ENCODE measurements at regions not wholly inside any gene's neighbourhood (a gene's known extent, or its start where the extent isn't known, plus 50 kb on each side); places are given as distances from the start of the nearest gene placed in this dataset.
"Not testable (repeated sequence)": the region's sequence is repeated elsewhere in the genome, so short reads cannot be mapped to it uniquely, and the experiment has no call there.

DNA sequence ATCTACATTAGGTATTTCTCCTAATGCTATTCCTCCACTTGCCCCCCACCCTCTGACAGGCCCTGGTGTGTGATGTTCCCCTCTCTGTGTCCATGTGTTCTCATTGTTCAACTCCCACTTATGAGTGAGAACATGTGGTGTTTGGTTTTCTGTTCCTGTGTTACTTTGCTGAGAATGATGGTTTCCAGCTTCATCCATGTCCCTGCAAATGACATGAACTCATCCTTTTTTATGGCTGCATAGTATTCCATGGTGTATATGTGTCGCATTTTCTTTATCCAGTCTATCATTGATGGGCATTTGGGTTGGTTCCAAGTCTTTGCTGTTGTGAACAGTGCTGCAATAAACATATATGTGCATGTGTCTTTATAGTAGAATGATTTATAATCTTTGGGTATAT, 50.6 kb upstream of the GRHL3 start:
- DNase-seq (ENCODE audit: low spot score); ATAC-seq; intact Hi-C loops (cut with DNase I): not testable (repeated sequence)

DNA sequence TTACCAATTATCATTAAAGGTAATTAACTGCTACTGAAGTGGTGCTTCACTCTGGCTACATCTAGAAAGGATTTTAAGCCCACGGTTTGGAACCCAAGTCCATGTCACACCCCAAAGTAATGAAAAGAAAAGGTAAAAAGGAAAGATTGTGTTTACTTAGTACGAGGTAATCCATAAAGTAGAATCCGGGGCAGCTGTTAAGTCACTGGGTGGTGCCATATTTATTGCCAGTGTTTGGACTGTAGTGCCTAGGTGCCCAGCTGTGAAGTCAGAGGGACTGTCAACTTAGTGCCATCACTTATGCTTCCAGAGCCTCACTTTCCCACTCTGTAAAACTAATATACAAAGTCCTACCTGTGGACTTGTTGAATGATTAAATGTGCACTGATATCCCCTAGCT, 52.2 kb upstream of the GRHL3 start:
- ATAC-seq (no peak), DNase-seq (ENCODE audit: low spot score) (no peak)
- intact Hi-C loops (cut with DNase I): no loop called here

DNA sequence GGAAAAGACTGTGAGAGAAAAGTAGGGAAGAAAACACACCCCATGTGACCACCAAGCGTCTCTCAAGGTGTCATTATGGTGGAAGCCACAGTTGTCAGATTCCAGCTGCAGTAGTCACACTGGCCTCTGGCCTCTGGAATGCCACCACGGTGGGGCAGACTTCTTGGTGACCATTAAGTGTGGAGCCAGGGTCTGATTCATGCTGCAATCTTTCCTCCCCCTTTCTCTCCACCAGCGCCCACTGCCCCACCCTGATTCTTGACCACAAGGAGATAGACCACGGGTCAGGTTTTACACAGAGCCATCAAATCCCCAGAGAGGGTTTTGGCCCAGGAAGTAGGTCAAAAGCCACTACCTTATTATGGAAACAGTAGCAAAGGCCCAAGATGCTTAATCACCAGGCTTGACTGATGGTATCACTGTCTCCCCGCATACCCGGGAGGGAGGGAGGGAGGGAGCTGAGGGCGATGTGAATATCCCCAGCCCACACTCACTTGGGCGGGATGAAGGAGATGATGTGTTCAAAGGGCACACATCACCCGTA, 52.7 kb upstream of the GRHL3 start:
- ATAC-seq (no peak), DNase-seq (ENCODE audit: low spot score) (no peak)
- intact Hi-C loops (cut with DNase I): no loop called here

DNA sequence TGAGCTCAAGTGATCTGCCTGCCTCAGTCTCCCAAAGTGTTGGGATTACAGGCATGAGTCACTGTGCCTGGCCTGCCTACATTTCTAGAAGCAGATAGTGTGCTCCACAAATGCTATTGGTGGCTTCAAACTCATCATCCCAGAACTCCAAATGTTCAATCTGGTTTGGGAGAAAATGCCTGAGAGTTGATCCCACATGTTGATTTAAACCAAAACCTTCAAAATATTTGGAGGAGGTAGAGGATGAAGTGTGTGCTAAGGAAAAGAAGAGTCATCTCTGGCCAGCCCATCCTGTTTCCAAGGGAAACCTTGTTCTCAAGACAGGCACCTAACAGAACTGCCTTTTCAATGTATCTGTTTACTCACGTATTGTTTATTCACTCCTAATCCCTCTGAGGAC, 55.4 kb upstream of the GRHL3 start:
- DNase-seq (ENCODE audit: low spot score) (no peak), ATAC-seq (no peak)
- intact Hi-C loops (cut with DNase I): no loop called here

DNA sequence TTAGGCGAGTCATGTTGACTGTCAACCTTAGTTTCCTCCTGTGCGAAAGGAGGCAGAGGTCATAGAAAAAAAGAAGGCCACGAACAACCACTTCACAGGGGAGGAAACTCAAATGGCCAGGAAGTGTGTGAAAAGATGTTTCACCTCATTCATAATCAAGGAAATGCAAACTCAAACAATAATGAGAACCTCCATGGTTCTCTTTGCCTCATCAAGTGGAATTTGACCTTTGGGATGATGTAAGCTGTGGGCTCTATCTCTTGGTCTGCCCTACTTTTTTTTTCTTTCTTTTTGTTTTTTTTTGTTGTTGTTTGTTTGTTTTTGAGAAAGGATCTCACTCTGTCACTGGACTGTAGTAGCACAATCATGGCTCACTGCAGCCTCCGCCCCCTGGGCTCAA, 55.9 kb upstream of the GRHL3 start:
- no peak for DNase-seq (ENCODE audit: low spot score)
- ATAC-seq: no peak
- intact Hi-C loops (cut with DNase I): no loop called here

DNA sequence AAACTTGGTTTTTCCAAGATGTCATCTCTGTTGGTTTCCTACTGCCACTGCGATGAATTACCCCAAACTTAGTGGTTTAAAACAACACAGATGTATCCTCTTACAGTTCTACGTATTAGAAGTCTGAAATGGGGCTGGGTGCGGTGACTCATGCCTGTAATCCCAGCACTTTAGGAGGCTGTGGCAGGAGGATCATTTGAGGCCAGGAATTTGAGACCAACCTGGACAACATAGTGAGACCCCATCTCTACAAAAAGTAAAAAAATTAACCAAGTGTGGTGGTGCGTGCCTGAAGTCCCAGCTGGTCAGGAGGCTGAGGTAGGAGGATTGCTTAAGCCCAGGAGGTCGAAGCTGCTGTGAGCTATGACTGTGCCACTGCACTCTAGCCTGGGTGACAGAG, 57.2 kb upstream of the GRHL3 start:
- ATAC-seq: no peak
- no peak for DNase-seq (ENCODE audit: low spot score)
- intact Hi-C loops (cut with DNase I): no loop called here

DNA sequence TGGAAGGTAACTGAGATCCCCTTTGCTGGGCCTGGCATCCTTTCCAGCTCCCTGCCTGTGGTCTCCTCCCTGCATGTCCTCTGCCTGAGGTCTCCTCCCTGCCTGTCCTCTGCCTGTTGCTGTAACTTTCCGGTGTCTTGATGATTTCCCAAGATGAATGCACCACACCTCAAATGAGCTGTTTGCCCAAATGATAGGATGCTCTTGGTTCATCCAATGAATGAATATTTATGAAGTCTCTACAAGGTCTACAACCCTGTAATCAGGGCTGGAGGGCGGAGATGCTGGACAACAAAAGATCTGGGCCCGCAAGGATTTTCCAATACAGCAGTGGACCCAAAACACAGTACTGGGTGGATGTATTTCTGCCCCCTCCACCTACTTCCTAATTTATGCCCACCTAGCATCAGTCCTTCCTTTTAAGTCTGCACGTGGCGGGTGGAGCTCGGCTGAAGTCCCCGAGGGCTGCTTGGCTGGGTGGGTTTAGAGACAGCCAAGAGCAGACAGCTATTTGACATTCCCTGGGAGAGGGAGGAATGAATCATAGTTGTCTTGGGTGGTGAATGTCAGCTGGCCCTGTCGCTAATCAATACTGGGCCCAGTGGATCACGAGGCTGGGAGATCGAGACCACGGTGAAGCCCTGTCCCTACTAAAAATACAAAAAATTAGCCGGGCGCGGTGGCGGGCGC, 60.3 kb upstream of the GRHL3 start:
- no peak for DNase-seq (ENCODE audit: low spot score)
- ATAC-seq: no peak
- intact Hi-C loops (cut with DNase I): no loop called here

DNA sequence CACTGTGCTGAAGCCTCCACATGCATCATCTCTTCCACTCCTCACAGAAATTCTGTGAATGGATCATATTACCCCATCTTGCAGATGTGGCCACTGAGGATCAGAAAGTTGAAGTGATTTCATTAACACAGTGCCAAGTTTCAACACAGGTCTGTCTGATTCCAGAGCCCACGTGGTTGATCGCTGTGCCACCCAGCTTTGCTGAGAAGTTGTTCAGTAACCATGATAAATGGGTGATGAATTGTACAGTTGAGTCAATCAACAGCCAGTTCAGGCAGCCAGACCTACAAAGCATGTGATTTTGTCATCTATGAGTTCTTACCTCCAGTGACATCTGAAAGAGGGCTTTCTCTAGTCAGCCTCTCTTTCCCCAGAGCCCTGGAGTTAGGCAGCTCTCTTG, 61.8 kb upstream of the GRHL3 start:
- intact Hi-C loops (cut with DNase I): no loop called here
- no peak for DNase-seq (ENCODE audit: low spot score)
- ATAC-seq: no peak

DNA sequence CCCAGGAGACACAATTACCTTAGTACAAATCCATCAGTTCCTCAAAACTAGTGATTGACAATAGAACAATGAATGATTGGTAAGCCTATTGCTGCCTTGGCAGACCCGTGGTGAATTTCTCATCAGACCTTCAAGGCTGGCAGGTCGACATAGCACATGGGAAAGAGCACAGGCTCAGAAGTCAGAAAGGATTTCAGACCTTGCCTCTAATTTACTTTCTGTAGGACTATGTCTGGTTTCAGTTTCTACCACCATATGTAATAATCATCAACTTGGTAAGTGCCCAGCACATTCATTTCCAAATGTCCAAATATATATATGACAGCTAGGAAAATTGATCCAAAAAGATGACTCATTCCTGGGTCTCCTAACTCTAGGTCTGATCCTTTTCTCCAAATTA, 62.5 kb upstream of the GRHL3 start:
- no peak for ATAC-seq
- intact Hi-C loops (cut with DNase I): no loop called here
- no peak for DNase-seq (ENCODE audit: low spot score)

DNA sequence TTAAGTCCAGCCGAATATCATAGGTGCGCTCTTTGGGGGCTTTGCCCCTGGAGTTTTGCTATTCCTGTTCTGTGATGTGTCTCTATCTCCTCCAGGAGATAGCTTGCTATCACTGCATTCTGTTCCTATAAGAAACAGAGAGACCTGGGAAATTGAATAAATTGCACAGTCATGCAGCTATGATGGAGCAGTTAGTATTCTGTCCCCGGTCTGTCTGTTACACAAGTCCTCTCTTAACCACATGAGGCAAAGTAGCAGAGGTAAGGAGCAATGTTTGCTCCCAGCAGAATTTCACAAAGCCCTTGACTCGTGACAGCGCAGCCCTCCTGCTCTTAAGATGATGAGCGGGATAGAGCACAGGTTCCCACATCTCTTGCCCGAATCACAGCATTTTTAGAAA, 63.9 kb upstream of the GRHL3 start:
- no peak for ATAC-seq
- intact Hi-C loops (cut with DNase I): no loop called here
- DNase-seq (ENCODE audit: low spot score): no peak

DNA sequence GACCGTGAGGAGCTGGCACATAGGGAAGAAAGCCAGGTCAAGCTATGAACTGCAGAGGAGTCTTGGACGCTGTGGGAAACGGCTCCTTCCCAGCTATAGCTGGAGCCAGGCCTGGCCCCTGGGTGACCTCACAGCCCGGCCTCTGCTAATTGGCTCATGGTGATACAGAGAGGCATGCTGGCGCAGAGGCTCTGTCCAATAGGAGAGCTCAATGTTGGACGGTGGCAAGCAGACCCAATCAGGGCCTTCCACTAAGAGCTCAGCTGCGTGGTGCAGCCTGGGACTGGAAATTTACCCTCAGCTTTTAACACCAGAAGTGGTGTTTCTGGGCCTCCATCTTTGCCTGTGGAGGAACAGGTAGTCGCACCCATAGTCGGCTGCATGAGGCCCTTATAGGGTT, 64.4 kb upstream of the GRHL3 start:
- ATAC-seq (no peak), DNase-seq (ENCODE audit: low spot score) (no peak)
- intact Hi-C loops (cut with DNase I): no loop called here

DNA sequence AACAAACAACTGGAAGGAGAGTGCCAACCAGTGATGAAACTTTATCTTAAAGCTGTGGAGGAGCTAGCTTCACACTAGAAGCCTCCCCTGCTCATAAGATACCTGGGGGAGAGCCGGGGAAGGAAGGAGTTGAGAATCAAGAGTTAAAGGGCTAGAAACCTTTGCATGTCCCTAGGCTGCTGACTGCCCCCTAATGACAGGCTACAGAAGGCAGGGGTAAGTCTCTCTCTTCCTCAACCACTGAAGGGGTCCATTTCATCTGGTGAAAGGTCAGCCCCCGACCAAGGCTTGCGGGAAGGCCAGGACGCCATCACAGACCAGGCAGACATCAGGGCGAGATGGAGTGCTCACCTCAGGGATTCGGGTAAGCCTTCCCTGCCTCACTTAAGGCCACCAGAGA, 65.6 kb upstream of the GRHL3 start:
- ATAC-seq (no peak), DNase-seq (ENCODE audit: low spot score) (no peak)
- intact Hi-C loops (cut with DNase I): no loop called here

DNA sequence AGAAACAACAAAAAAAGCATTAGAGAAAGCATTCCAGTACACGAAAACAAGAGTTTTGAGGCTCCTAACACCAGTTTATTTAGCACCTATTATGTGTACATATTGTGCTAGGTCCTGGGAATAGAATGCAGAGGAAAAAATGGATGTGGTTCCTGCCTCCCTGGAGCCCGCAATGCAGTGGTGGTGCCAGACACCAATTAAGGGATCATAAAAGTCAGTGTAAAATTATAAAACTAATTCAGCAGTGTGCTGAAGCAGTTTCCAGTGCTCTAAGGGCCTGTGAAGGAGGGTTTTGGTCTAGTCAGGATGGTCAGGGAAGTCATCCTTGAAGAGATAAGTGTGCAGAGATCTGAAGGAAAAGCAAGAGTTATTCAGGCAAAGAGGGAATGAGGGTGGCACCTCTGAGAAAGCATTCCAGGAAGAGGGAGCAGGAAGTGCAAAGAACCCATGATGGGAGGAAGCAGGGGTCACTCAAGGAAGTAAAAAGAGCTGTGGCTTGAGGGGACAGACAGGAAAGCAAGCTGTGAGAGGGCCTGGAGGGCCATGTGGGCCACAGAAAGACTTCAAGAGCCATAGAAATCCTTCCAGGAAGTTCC, 65.2 kb upstream of the IFNLR1 start:
- intact Hi-C loops (cut with DNase I): no loop called here
- no peak for ATAC-seq
- no peak for DNase-seq (ENCODE audit: low spot score)

DNA sequence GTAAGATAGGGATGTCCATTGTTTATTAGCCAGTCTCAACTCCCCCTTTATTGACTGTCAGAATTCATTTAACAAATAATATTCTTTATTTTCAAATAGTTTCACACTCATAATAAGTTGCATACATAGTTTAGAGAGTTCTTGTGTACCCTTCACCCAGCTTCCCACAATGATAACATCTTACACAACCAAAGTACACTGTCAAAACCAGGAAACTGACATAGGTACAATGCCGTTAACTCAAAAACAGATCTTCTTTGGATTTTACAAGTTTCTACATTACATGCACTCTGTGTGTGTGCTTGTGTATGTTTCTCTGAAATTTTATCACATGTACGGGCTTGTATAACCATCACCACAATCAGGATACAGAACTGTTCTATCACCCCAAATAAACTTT, 64.4 kb upstream of the IFNLR1 start:
- intact Hi-C loops (cut with DNase I): no loop called here
- ATAC-seq (no peak), DNase-seq (ENCODE audit: low spot score) (no peak)

DNA sequence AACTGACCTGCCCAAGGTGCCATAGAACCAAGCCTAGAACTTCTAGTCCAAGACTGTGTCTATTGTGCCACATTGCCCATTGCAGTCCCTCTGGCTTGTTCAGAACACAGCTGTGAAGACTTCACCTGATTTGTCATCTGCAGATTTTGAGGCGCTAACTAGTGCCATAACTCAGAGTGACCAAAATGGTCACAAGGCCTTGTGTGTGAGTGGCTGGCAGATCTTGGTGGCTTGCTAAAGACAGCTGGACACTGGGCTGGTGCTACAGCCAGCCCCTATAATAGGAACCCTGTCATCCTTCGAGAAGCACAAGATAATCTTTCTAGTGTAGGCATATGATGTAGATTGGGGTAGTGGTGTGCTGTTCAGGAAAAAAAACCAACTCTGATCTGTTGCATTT, 63.7 kb upstream of the IFNLR1 start:
- DNase-seq (ENCODE audit: low spot score) (no peak), ATAC-seq (no peak)
- intact Hi-C loops (cut with DNase I): no loop called here

DNA sequence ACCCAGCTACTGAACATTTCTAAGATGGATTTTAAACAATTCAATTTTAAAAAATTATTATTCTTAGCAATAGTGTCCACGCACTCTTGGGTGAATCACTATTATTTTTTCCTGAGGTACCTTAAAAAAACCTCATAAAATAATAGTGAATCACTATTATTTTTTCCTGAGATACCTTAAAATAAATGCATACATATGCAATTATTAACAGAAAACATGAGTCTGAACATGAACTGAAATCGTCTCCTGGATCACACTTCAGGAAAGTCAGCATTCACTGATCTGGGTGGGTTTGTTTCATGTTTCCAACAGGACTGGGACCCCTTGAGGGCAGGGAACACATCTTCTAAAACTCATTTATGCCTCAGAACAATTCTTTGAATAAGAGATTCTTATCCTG, 63.1 kb upstream of the IFNLR1 start:
- intact Hi-C loops (cut with DNase I): no loop called here

DNA sequence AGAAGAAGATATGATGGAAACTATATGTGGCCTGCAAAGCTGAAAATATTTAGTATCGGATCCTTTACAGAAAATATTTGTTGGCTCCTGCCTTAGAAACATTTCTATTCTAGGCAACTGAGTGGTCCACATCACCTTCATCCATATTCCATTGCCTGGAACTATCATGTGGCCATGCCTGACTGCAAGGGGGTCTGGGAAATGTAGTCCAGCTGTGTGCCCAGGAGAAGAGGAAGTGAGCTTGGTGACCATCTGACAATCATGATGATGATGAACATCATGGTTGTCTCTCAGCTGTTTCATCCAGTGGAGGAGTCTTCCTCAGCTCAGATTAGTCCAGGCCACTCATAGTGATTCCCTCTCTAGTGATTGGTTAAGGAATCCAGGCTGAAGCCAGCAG, 61.8 kb upstream of the IFNLR1 start:
- no peak for ATAC-seq

More for the DNA sequence above, 63.1 kb upstream of the IFNLR1 start:
- no peak for DNase-seq (ENCODE audit: low spot score)
- ATAC-seq: no peak

DNA sequence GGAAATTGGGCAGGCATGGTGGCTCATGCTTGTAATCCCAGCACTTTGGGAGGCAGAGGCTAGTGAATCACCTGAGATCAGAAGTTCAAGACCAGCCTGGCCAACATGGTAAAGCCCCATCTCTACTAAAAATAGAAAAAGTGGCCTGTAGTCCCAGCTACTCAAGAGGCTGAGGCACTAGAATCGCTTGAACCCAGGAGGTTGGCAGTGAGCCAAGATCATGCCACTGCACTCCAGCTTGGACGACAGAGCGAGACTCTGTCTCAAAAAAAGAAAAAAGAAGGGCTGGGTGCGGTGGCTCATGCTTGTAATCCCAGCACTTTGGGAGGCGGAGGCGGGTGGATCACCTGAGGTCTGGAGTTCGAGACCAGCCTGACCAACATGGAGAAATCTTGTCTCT, 60.2 kb upstream of the IFNLR1 start:
- ATAC-seq; DNase-seq (ENCODE audit: low spot score); intact Hi-C loops (cut with DNase I): not testable (repeated sequence)

More for the DNA sequence above, 61.8 kb upstream of the IFNLR1 start:
- intact Hi-C loops (cut with DNase I): no loop called here
- DNase-seq (ENCODE audit: low spot score): no peak

DNA sequence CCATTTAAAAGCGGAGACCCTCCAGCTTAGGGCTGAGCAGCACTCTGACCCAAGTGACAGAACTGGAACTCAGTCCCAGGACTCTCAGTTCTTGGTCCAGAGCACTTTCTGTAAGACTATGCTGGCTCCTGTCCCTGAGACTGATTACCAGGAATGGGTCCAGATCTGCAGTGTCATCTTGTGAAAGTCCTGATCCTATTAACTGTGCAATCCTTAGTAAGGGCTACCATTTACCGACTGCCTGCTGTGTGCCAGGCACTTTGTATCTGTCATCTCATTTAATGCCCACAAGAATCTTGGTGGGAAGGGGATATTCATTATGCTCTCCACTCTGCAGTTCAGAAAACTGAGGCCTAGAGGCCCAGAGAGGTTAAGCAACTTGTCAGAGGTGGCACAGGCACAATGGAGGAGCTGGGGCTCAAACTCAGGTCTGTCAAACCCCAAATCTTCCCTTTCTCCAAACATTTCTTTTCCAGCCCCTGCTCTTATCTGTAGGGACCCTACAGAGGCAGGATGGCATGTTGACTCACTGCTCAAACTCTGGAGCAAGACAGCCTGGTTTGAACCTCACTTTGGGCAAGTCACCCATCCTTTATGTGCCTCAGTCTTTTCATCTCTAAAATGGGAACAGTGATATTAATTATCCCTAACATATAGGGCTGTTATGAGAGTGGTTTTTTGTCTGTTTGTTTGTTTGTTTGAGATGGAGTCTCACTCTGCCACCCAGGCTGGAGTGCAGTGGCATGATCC, 57.6 kb upstream of the IFNLR1 start:
- ATAC-seq: no peak
- intact Hi-C loops (cut with DNase I): no loop called here

DNA sequence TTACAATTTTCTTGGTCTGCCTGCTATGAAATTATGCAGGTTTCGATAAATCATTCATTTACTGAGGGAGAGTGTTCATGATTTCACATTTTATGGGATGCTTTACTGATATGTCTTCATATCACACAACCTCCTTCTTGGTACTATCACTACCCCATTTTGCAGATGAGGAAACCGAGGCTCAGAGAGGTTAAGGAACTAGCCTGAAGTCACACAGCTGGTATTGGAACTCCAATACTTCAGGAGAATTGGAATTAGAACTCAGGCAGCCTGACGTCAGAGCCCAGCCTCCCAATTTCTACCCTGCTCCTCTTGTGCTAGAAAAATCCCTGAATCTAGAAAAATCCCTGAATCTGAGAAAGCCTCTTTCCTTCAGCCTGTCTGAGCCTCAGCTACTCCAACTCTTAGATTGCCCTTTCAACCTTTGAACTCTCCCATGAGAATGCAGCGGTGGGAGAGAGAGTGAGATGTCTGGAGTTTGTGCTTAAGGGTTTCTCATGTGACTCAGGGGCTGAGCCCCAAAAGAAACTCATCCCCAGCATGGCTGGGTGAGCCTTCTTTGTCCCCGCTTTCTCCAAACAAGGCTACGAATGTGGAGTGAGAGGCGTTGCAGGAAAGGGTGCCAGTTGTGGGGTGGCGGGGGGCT, 50.8 kb upstream of the IFNLR1 start:
- no peak for ATAC-seq
- intact Hi-C loops (cut with DNase I): no loop called here

More for the DNA sequence above, 57.6 kb upstream of the IFNLR1 start:
- DNase-seq (ENCODE audit: low spot score): no peak

More for the DNA sequence above, 50.8 kb upstream of the IFNLR1 start:
- DNase-seq (ENCODE audit: low spot score): no peak

Data from sciatic nerve (tissue), 2 donors.